Activated naive CD8-positive, alpha-beta T cell (primary cell): ENCODE measurements at regions not wholly inside any gene's neighbourhood (a gene's known extent, or its start where the extent isn't known, plus 50 kb on each side); places are given as distances from the start of the nearest gene placed in this dataset.

Experiments
- H3K27ac Mint-ChIP-seq: one replicate; pipeline ENCODE4 v1.8.0; 2021; ENCODE audit warnings: mixed read lengths
- H3K27me3 Mint-ChIP-seq: one replicate; pipeline ENCODE4 v1.8.0; 2021; ENCODE audit warnings: mixed read lengths
- H3K36me3 Mint-ChIP-seq: one replicate; pipeline ENCODE4 v1.8.0; 2021; ENCODE audit warnings: mixed read lengths
- H3K4me1 Mint-ChIP-seq: one replicate; pipeline ENCODE4 v1.8.0; 2021; ENCODE audit warnings: low read depth, mixed read lengths
- H3K4me3 Mint-ChIP-seq: one replicate; pipeline ENCODE4 v1.8.0; 2021; ENCODE audit warnings: mild to moderate bottlenecking, mixed read lengths
- H3K9me3 Mint-ChIP-seq: one replicate; pipeline ENCODE4 v1.8.0; 2021; ENCODE audit warnings: low read depth, mixed read lengths

DNA sequence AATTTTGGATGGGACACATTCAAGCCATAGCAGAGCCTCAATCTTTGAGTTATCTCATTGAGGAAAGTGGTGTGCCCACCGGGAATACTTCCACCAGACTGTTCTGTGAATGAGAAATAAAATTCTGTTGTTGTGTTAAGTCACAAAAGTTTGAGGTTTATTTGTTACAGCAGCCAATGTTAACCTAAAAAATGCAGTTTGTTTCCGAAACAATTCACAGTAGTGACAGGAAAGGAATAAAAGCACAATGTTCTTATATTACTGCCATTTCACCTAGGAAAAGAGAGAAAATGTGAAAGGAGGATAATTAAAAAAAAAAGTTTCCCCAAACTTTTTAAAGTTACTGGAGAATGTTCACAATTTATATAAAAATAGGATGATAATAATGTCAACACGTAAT is 344.6 kb downstream of the CD83 start:
- peaks cover 4% of the 10 kb centered on the region for H3K36me3 Mint-ChIP-seq
- no peaks in the 10 kb centered on the region for H3K9me3 Mint-ChIP-seq
- no peaks in the 10 kb centered on the region for H3K27me3 Mint-ChIP-seq
- H3K4me3 Mint-ChIP-seq: no peak overlapping the region
- no peak overlapping the region for H3K27ac Mint-ChIP-seq
- peaks cover 1% of the 10 kb centered on the region for H3K4me1 Mint-ChIP-seq

DNA sequence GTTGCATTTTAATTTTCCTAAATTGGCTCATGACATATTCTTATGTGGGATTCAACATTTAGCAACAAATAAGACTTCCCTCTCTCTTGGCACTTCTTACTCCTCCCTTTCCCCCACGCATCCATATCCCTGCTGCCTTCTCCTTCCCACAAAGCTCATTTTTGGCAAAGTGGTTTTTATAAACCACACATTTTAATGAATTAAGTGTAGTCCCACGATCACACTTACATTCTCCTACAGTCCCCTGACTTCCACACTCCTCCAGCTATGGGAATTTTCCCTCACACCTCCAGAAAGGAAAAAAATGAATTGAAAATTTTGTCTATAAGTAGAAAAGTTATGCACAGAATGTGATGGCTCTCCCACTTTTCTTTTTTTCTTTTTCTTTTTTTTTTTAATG is 345.0 kb downstream of the CD83 start:
- H3K4me1 Mint-ChIP-seq: peaks cover 1% of the 10 kb centered on the region
- H3K36me3 Mint-ChIP-seq: peaks cover 6% of the 10 kb centered on the region
- no peaks in the 10 kb centered on the region for H3K27me3 Mint-ChIP-seq
- H3K27ac Mint-ChIP-seq: no peak overlapping the region
- no peak overlapping the region for H3K4me3 Mint-ChIP-seq
- H3K9me3 Mint-ChIP-seq: peaks cover 3% of the 10 kb centered on the region

DNA sequence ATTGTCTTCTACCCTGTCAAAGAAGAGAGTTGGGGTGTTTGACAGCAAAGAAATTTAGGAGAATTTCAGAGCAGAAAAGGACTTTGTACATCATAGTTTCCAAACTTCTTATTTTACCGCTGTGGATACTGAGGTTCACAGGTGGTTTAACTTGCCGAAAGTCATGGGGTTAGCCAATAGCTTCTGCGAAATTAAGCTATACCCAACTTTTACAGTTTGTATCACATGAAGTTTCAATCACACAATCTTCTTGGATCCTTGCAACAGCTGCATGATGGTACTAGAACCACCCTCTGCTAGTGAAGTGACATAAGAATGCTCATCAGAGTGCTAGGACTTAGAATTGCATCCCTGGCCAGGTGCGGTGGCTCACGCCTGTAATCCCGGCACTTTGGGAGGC is 345.5 kb downstream of the CD83 start:
- H3K27me3 Mint-ChIP-seq: no peaks in the 10 kb centered on the region
- H3K4me3 Mint-ChIP-seq: no peak overlapping the region
- peaks cover 7% of the 10 kb centered on the region for H3K36me3 Mint-ChIP-seq
- peaks cover 7% of the 10 kb centered on the region for H3K9me3 Mint-ChIP-seq
- H3K4me1 Mint-ChIP-seq: peaks cover 1% of the 10 kb centered on the region
- no peak overlapping the region for H3K27ac Mint-ChIP-seq

DNA sequence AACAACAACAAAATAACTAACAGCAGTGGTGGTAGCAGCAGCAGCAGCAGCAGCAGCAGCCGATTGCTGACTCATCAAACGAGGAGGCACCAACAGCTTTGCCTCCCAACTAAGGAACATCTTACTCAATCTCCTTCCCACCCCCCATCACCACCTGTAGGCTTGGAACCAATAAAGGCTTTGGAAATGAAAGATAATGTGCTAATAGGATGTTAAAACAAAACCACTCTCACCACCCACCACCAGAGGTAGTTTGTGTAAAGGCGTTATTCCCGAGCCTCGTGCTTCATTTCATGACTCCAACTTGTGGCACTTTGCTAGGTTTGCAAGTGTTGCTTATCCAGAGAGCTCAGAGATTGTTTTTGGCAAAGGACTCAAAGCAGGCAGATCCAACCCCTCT is 346.5 kb downstream of the CD83 start:
- H3K4me1 Mint-ChIP-seq: peaks cover 1% of the 10 kb centered on the region
- no peak overlapping the region for H3K4me3 Mint-ChIP-seq
- peaks cover 12% of the 10 kb centered on the region for H3K36me3 Mint-ChIP-seq
- no peak overlapping the region for H3K27ac Mint-ChIP-seq
- H3K9me3 Mint-ChIP-seq: peaks cover 13% of the 10 kb centered on the region
- no peaks in the 10 kb centered on the region for H3K27me3 Mint-ChIP-seq

DNA sequence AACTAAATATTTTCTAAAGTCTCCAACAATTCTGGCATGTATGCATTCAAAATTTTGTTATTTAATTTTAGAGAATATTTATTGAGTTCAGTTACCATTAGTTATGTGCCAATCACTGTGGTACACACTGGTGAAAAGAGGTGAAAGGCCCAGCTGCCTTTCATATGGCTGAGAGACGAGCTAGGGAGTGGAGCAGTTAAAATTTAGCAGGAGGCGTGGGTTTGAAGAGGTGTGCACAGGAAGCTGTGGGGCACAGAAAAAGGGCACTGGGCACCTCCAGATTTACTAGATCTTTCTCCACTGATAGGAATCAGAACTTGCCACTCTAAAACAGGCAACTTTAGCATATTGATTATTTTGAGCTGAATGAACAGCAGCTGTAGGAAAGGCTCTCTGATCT is 347.1 kb downstream of the CD83 start:
- H3K4me1 Mint-ChIP-seq: peaks cover 1% of the 10 kb centered on the region
- no peak overlapping the region for H3K27ac Mint-ChIP-seq
- no peak overlapping the region for H3K4me3 Mint-ChIP-seq
- peaks cover 18% of the 10 kb centered on the region for H3K36me3 Mint-ChIP-seq
- peaks cover 18% of the 10 kb centered on the region for H3K9me3 Mint-ChIP-seq
- no peaks in the 10 kb centered on the region for H3K27me3 Mint-ChIP-seq

DNA sequence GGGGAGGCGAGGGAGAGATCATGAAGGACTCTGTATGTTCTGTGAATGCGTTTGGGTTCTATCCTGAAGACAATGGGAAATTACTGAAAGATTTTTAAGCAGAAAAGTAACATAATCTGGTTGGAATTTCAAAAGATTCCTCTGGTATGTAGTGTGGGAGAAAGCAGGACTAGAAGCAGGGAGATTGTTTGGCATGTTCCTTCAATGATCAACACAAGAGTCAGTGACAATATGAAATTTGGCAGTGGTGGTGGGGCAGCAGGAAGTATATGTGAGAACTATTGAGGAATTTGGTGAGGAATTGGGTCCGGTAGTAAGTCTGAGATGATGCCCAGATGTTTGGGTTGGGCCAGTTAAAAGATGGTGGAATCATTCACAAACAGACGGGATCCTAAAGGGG is 348.7 kb downstream of the CD83 start:
- Mint-ChIP-seq H3K9me3 (peaks cover 18% of the 10 kb centered on the region), H3K4me3 (no peak overlapping the region), H3K4me1 (peaks cover 1% of the 10 kb centered on the region), H3K27me3 (no peaks in the 10 kb centered on the region), H3K36me3 (peaks cover 18% of the 10 kb centered on the region), H3K27ac (no peak overlapping the region)

DNA sequence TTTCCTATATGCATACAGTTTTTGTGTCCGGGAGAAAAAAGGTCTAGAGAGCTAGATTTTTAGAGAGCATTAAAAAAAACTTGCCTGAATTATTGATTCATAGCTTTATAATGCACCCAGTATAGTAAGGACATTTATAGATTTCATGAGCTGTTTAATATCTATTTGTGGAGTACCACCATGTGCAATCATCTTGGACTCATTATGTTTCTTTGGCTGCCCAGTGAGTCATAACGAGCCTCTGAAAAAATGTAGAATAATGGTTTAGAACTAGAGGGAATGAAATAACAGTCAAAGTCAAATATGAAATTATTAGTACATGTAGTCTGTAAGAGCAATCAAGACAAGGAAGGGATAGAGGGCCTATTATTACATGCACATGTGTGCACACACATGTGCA is 350.0 kb downstream of the CD83 start:
- H3K9me3 Mint-ChIP-seq: peaks cover 18% of the 10 kb centered on the region
- H3K27me3 Mint-ChIP-seq: no peaks in the 10 kb centered on the region
- peaks cover 18% of the 10 kb centered on the region for H3K36me3 Mint-ChIP-seq
- H3K4me3 Mint-ChIP-seq: no peak overlapping the region
- H3K27ac Mint-ChIP-seq: no peak overlapping the region
- peaks cover 1% of the 10 kb centered on the region for H3K4me1 Mint-ChIP-seq

DNA sequence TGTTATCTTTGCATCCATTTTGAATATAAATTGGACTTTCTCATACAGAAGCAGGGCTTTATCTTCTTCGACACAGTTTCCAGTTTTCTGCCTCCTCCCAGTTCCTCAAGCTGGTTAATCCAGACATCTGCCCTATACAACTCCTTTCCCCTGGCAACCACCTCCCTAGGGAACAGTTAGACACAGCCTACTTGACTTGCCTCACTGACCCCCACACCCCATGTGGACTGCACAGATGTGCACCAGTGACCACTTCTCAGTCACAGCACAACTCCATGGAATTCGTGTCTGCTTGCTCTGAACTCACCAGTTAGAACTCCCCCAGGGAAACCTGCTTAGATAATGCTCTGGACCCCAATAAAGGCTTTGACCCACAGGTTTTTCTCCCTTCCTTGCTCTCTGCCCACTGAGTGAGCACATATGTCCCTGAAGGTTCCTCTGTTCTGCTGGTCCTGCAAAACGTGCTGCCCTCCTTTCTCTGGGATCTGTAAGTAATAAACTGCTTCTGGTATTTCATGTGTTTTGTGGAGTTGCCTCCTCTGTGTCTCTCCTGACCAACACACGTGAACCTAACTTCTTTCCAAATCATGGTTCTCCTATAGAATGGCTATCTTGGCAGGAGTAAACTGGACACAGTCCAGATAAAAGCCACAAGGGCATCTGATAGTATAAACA is 351.2 kb downstream of the CD83 start:
- no peak overlapping the region for H3K27ac Mint-ChIP-seq
- no peaks in the 10 kb centered on the region for H3K27me3 Mint-ChIP-seq
- H3K4me1 Mint-ChIP-seq: peaks cover 1% of the 10 kb centered on the region
- H3K9me3 Mint-ChIP-seq: peaks cover 18% of the 10 kb centered on the region
- no peak overlapping the region for H3K4me3 Mint-ChIP-seq
- H3K36me3 Mint-ChIP-seq: peaks cover 18% of the 10 kb centered on the region

DNA sequence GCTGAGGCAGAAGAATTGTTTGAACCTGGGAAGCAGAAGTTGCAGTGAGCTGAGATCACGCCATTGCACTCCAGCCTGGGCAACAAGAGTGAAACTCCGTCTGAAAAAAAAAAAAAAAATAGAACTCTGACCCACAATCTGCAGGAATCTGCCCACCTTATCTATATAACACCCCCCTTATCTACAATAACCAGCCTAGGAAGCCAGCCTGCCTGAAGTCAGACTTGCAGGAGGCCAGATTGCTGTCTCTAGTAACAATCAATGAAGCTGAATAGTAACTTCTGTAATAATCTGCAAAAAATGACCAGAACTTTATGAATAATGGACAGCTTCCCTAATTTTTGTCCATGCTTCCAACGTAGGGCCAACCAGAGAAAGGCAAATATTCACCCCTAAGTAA is 352.5 kb downstream of the CD83 start:
- Mint-ChIP-seq H3K36me3 (peaks cover 16% of the 10 kb centered on the region), H3K9me3 (peaks cover 18% of the 10 kb centered on the region), H3K4me3 (no peak overlapping the region), H3K4me1 (no peaks in the 10 kb centered on the region), H3K27ac (no peak overlapping the region), H3K27me3 (no peaks in the 10 kb centered on the region)

DNA sequence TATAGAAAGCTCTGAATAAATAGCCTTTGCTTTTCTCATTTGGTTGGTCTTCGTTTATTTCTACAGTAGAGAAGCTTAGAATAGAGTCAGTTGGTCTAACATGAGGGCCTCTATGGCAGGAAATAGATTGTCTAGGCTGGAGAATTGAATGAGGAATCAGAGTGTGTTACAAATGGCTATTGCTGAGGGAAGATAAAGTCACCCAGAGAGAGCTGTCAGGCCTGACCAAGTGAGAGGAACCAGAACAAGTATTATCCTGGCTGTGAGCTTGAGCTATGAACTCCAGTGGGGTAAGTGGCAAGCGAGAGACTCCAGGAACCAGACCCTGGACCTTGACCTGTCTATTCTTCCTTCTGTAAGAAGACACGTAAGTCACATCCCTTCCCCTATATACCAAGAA is 353.1 kb downstream of the CD83 start:
- Mint-ChIP-seq H3K27me3 (no peaks in the 10 kb centered on the region), H3K9me3 (peaks cover 18% of the 10 kb centered on the region), H3K4me1 (no peaks in the 10 kb centered on the region), H3K36me3 (peaks cover 14% of the 10 kb centered on the region), H3K27ac (no peak overlapping the region), H3K4me3 (no peak overlapping the region)

DNA sequence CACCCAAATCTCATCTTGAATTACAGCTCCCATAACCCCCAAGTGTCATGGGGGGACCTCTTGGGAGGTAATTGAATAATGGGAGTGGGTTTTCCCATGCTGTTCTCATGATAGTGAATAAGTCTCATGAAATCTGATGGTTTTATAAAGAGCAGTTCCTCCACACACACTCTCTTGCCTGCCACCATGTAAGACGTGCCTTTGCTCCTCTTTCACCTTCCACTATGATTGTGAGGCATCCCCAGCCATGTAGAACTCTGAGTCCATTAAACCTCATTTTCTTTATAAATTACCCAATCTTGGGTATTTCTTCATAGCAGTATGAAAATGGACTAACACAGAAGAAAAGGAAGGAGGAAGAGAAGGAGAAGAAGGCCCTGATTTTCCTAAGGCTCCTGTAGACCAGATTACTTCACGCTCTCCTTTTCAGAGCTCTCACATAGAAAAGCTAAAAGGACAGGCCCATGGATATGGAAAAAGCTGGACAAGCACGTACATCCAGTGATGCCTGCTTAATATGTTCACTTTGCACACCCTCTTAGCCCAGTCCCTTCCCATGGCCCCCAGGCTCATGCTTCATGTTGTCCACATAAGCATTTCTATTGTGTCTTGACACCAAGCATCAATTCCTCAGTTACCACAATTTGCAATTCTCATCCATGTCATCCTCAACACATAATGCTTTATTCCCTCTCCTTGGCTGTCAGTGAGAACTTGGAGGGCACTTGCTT is 354.8 kb downstream of the CD83 start:
- peaks cover 17% of the 10 kb centered on the region for H3K9me3 Mint-ChIP-seq
- no peaks in the 10 kb centered on the region for H3K27me3 Mint-ChIP-seq
- no peaks in the 10 kb centered on the region for H3K4me1 Mint-ChIP-seq
- H3K36me3 Mint-ChIP-seq: peaks cover 14% of the 10 kb centered on the region
- H3K27ac Mint-ChIP-seq: no peak overlapping the region
- H3K4me3 Mint-ChIP-seq: no peak overlapping the region

DNA sequence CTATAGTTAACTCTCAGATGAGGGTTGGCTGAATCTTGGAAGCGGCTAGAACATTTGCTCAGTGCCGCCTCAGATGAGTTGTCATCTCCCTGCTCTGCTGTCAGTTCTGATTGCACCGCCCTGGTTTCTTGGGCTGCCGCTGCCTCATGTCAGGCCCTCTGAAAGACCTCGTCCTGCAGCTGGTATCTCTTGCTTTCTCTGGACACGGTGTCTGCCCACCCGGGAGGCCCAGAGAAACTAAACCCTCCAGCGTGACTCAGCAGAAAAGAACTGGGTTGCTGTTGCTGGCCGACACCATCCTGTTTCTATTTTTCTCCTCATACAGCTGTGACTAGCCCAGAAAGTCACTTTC is 355.4 kb downstream of the CD83 start:
- Mint-ChIP-seq H3K4me3 (no peak overlapping the region), H3K36me3 (peaks cover 11% of the 10 kb centered on the region)

DNA sequence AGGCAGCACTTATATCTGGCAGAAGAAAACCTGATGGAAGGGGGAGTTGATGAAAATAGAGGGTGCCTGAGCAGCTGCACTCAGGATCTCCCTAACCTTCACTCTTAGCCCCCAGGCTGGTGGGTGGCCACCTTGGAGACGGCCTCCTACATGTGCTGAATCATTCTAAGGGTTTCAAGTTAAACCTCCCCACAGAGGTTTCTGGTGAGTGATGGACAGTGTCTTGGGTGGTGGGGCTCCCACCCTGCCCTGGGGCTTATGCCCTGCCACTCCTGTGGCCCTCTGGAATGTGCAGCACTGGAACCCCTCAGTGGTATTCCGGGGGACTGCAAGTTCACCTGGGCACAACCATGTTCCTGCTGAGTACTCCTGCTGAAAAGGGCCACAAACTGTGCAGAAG is 357.2 kb downstream of the CD83 start:
- Mint-ChIP-seq H3K27me3 (no peaks in the 10 kb centered on the region), H3K9me3 (no peaks in the 10 kb centered on the region), H3K27ac (no peak overlapping the region), H3K36me3 (no peaks in the 10 kb centered on the region), H3K4me1 (no peaks in the 10 kb centered on the region), H3K4me3 (no peak overlapping the region)

More for the DNA sequence above, 355.4 kb downstream of the CD83 start:
- Mint-ChIP-seq H3K9me3 (peaks cover 11% of the 10 kb centered on the region), H3K27me3 (no peaks in the 10 kb centered on the region), H3K27ac (no peak overlapping the region), H3K4me1 (no peaks in the 10 kb centered on the region)

DNA sequence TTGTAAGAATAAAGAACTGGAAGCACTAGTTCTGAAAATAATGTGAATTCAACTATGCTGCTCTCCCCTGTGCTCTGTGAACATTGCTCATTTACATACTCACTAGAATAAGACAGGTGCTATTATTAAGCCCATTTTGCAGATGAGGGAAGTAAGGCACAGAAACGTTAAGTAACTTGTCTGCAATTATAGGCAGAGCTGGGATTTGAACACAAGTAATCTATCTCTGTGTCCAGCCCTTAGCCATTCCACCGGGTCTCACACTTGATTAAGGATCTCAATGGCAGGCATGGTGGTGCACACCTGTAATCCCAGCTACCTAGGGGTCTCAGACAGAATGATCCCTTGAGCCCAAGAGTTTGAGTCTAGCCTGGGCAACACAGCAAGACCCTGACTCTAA is 357.7 kb downstream of the CD83 start:
- Mint-ChIP-seq H3K36me3 (no peaks in the 10 kb centered on the region), H3K27me3 (no peaks in the 10 kb centered on the region), H3K27ac (no peak overlapping the region), H3K4me1 (no peaks in the 10 kb centered on the region), H3K9me3 (no peaks in the 10 kb centered on the region), H3K4me3 (no peak overlapping the region)

DNA sequence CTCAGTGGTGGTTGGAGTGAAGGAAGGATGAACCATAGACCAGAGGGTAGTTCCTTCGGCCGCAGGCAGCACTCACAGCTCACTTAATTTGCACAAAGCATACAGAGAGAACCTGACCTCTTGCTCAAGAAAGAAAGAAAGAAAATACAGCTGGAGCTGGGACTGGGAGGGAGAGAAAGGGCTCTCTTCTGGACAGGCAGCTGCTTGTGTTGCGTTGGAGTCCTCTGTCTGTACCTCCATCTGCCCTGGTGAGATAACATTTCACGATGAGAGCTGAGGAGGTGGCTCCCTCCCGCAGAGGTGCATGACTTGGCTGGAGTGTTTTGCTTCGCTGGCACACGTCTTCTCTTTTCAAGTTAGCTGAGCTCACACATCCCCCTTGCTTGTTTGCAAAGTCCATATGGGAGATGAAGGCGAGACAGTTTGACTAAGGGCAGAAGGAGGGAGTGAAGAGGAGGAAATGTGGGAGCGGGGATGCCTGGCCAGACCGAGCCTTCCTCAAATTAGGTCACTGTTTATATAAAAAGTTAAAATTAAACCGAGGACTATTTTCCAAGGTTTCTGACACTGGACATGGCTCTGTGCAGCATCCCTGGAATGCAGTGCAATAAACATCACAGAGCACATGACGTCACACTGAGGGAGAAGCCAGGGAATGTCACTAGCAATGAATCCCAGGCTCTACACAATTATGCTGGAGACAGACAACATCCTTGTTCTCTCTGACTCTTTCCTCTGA is 359.4 kb downstream of the CD83 start:
- H3K36me3 Mint-ChIP-seq: no peaks in the 10 kb centered on the region
- H3K27ac Mint-ChIP-seq: no peak overlapping the region
- no peaks in the 10 kb centered on the region for H3K4me1 Mint-ChIP-seq
- no peaks in the 10 kb centered on the region for H3K9me3 Mint-ChIP-seq
- no peaks in the 10 kb centered on the region for H3K27me3 Mint-ChIP-seq
- H3K4me3 Mint-ChIP-seq: no peak overlapping the region
